Endodermal cell (in vitro differentiated cells): ENCODE measurements at regions not wholly inside any gene's neighbourhood (a gene's known extent, or its start where the extent isn't known, plus 50 kb on each side); places are given as distances from the start of the nearest gene placed in this dataset.

ENCODE experiments used
- DNase-seq: peaks from one replicate; pipeline ENCODE4 v3.0.0-alpha.2; 2017
- H3K27ac ChIP-seq: 2 replicates; pipeline ENCODE4 v1.5.1; 2013; ENCODE audit warnings: mild to moderate bottlenecking, low read depth, low read length, moderate library complexity
- H3K27me3 ChIP-seq: 2 replicates; pipeline ENCODE4 v1.6.1; 2013; ENCODE audit warnings: mild to moderate bottlenecking, low read length, moderate library complexity; ENCODE audit not compliant: insufficient read depth, control insufficient read depth, poor library complexity, severe bottlenecking
- H3K36me3 ChIP-seq: 2 replicates; pipeline ENCODE4 v1.7.0; 2013; ENCODE audit warnings: mild to moderate bottlenecking, low read length, moderate library complexity; ENCODE audit not compliant: control insufficient read depth, insufficient read depth
- H3K4me1 ChIP-seq: one replicate; pipeline ENCODE4 v1.7.0; 2013; ENCODE audit warnings: low read length; ENCODE audit not compliant: control insufficient read depth, insufficient read depth
- H3K4me3 ChIP-seq: 2 replicates; pipeline ENCODE4 v1.5.1; 2013; ENCODE audit warnings: mild to moderate bottlenecking, low read length, moderate library complexity
- H3K9ac ChIP-seq: 2 replicates; pipeline ENCODE4 v1.6.1; 2013; ENCODE audit warnings: mild to moderate bottlenecking, low read length, moderate library complexity; ENCODE audit not compliant: poor library complexity, severe bottlenecking; ENCODE audit errors: extremely low read depth
- H3K9me3 ChIP-seq: 2 replicates; pipeline ENCODE4 v1.6.1; 2013; ENCODE audit warnings: mild to moderate bottlenecking, low read length, moderate library complexity; ENCODE audit not compliant: control insufficient read depth
- H3K27ac Mint-ChIP-seq: 2 replicates; pipeline ENCODE4 v1.8.0; 2020; ENCODE audit warnings: mixed read lengths
- H3K27me3 Mint-ChIP-seq: 2 replicates; pipeline ENCODE4 v1.8.0; 2021; ENCODE audit warnings: mild to moderate bottlenecking, mixed read lengths; ENCODE audit not compliant: insufficient read depth
- H3K36me3 Mint-ChIP-seq: 2 replicates; pipeline ENCODE4 v1.8.0; 2020; ENCODE audit warnings: low read depth, mixed read lengths
- H3K4me1 Mint-ChIP-seq: 2 replicates; pipeline ENCODE4 v1.8.0; 2020; ENCODE audit warnings: mixed read lengths
- H3K4me3 Mint-ChIP-seq: 2 replicates; pipeline ENCODE4 v1.8.0; 2020; ENCODE audit warnings: mild to moderate bottlenecking, moderate library complexity, mixed read lengths
- H3K9me3 Mint-ChIP-seq: 2 replicates; pipeline ENCODE4 v1.8.0; 2020; ENCODE audit warnings: mild to moderate bottlenecking, mixed read lengths
- WGBS, 2 experiments: methylation state at CpG; one replicate each; pipeline versions ENCODE4 v1.1.5 to v1.1.7; 2013; ENCODE audit warnings: missing lambda C conversion rate in 2 of 2, mixed read lengths in 1 of 2; ENCODE audit not compliant: insufficient coverage in 1 of 2, insufficient read length in 1 of 2; 5-methylcytosine and 5-hydroxymethylcytosine counted together
- TF ChIP-seq, protein P1 (sequence below): fragments of 200-600 bp; sonication (generic); conservative IDR thresholded peaks from 2 replicates; pipeline ENCODE4 v1.5.0; 2021; ENCODE audit warnings: antibody characterized with exemption, mild to moderate bottlenecking

DNA sequence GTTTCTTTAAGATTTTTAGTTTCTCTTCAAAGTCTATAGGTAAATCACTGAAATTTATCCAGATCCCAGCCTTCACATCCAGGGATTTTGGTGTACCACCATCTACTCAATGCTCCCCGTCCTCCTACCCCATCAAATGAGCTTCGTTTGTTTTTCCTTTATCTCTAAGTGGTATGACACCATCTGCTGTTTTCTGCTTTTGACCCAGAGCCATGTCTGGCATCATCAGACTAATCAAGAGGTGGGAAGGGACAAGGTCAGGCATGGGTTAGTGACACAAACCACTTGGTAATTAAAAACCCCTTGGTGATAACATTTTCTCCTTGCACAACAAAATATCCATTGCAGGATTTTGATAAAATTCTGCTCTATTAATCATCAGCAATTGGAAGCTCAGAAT is 92.7 kb upstream of the GOLGA8J start:
- H3K36me3 ChIP-seq: no peaks in the 10 kb centered on the region
- H3K4me3 Mint-ChIP-seq: no peak overlapping the region
- no peaks in the 10 kb centered on the region for H3K9me3 ChIP-seq
- H3K4me1 ChIP-seq: no peaks in the 10 kb centered on the region
- no peaks in the 10 kb centered on the region for H3K27me3 ChIP-seq
- H3K36me3 Mint-ChIP-seq: no peaks in the 10 kb centered on the region
- H3K9ac ChIP-seq: no peak overlapping the region
- H3K27ac ChIP-seq: no peak overlapping the region
- H3K4me3 ChIP-seq: no peak overlapping the region
- no peaks in the 10 kb centered on the region for H3K27me3 Mint-ChIP-seq
- no peak overlapping the region for H3K27ac Mint-ChIP-seq
- WGBS, 2 experiments: 71 to 87% methylated on average over 1 to 2 of the region's 2 CpGs
- H3K9me3 Mint-ChIP-seq: no peaks in the 10 kb centered on the region
- H3K4me1 Mint-ChIP-seq: no peaks in the 10 kb centered on the region
- DNase-seq: no peak
- TF ChIP-seq, protein P1, sequence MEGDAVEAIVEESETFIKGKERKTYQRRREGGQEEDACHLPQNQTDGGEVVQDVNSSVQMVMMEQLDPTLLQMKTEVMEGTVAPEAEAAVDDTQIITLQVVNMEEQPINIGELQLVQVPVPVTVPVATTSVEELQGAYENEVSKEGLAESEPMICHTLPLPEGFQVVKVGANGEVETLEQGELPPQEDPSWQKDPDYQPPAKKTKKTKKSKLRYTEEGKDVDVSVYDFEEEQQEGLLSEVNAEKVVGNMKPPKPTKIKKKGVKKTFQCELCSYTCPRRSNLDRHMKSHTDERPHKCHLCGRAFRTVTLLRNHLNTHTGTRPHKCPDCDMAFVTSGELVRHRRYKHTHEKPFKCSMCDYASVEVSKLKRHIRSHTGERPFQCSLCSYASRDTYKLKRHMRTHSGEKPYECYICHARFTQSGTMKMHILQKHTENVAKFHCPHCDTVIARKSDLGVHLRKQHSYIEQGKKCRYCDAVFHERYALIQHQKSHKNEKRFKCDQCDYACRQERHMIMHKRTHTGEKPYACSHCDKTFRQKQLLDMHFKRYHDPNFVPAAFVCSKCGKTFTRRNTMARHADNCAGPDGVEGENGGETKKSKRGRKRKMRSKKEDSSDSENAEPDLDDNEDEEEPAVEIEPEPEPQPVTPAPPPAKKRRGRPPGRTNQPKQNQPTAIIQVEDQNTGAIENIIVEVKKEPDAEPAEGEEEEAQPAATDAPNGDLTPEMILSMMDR: no peak

DNA sequence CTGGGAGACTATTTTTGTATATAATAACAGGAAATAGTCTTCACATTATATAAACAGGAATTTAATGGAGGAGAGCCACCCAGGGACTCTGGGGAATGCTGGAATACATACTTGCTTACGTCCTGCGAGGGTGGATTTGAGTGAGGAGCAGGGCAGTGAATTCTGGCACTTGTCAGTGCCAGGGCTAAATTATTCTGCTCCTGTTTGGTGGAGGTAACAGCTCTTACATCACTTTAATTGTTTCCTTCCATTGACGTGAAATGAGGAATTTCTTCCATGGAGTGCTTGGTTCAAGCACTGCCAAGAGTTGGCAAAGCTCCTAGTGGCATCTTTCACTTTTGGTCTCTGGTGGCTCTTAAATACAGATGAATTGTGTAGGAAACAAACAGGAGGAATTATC is 94.1 kb upstream of the GOLGA8J start:
- H3K36me3 ChIP-seq: no peaks in the 10 kb centered on the region
- Mint-ChIP-seq H3K9me3 (no peaks in the 10 kb centered on the region), H3K4me3 (no peak overlapping the region), H3K27me3 (no peaks in the 10 kb centered on the region), H3K27ac (no peak overlapping the region), H3K36me3 (no peaks in the 10 kb centered on the region), H3K4me1 (no peaks in the 10 kb centered on the region)
- TF ChIP-seq, protein P1: no peak
- no peaks in the 10 kb centered on the region for H3K4me1 ChIP-seq
- DNase-seq: no peak
- no peaks in the 10 kb centered on the region for H3K9me3 ChIP-seq
- H3K4me3 ChIP-seq: no peak overlapping the region
- no peak overlapping the region for H3K9ac ChIP-seq
- WGBS, 2 experiments: 86 to 89% methylated on average over 3 of the region's 3 CpGs
- H3K27me3 ChIP-seq: no peaks in the 10 kb centered on the region
- H3K27ac ChIP-seq: no peak overlapping the region

DNA sequence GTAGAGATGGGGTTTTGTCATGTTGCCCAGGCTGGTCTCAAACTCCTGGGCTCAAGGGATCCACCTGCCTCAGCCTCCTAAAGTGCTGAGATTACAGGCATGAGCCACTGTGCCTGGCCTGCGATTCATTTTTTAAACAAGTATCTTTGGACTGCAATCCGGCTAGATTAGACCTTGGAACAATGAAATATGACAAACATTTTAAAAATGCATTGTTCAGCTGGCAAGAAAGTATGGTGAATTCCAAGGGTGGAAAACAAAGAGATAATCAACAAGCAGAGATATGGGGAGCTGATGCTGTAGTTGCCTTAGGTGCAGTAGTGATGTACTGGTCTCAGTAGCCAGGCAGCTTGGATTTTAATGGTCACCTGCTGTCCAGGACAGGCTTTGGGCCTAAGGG is 95.8 kb upstream of the GOLGA8J start:
- no peaks in the 10 kb centered on the region for H3K27me3 ChIP-seq
- WGBS, 2 experiments: 83 to 95% methylated on average over 2 of the region's 2 CpGs
- H3K36me3 Mint-ChIP-seq: no peaks in the 10 kb centered on the region
- H3K4me1 Mint-ChIP-seq: no peaks in the 10 kb centered on the region
- no peak overlapping the region for H3K9ac ChIP-seq
- H3K27ac ChIP-seq: no peak overlapping the region
- no peak overlapping the region for H3K4me3 Mint-ChIP-seq
- no peaks in the 10 kb centered on the region for H3K27me3 Mint-ChIP-seq
- H3K9me3 ChIP-seq: no peaks in the 10 kb centered on the region
- no peak for DNase-seq
- no peaks in the 10 kb centered on the region for H3K36me3 ChIP-seq
- H3K4me3 ChIP-seq: no peak overlapping the region
- TF ChIP-seq, protein P1: no peak
- H3K9me3 Mint-ChIP-seq: no peaks in the 10 kb centered on the region
- no peaks in the 10 kb centered on the region for H3K4me1 ChIP-seq
- H3K27ac Mint-ChIP-seq: no peak overlapping the region
